Vagina (tissue), 2 donors: ENCODE measurements at regions not wholly inside any gene's neighbourhood (a gene's known extent, or its start where the extent isn't known, plus 50 kb on each side); places are given as distances from the start of the nearest gene placed in this dataset.

Experiments used
- DNase-seq, 2 donors: peaks; one replicate each; pipeline ENCODE4 v3.0.0-alpha.2; 2017; ENCODE audit errors: extremely low spot score in 2 of 2
- H3K27ac ChIP-seq: fragments of 200-600 bp; sonication (generic); one replicate; pipeline ENCODE4 v1.5.1; 2019
- H3K27me3 ChIP-seq: fragments of 200-600 bp; sonication (generic); one replicate; pipeline ENCODE4 v1.5.1; 2019
- H3K36me3 ChIP-seq, 2 donors: fragments of 200-600 bp; sonication (generic); one replicate each; pipeline ENCODE4 v1.5.1; 2017 to 2019
- H3K4me1 ChIP-seq: fragments of 200-600 bp; sonication (generic); one replicate; pipeline ENCODE4 v1.5.1; 2019
- H3K4me3 ChIP-seq, 2 donors: fragments of 200-600 bp; sonication (generic); 1 replicate in 1 of 2; 2 replicates in 1 of 2; pipeline ENCODE4 v1.5.1; 2016 to 2019
- H3K9me3 ChIP-seq: fragments of 200-600 bp; sonication (generic); one replicate; pipeline ENCODE4 v1.5.1; 2019
- CTCF ChIP-seq, 3 experiments: fragments of 450-650 bp in 2 of 3; fragments of 200-600 bp in 1 of 3; sonication (generic) in 1 of 3; IDR thresholded peaks; one replicate each; pipeline ENCODE4 v1.5.1; 2017 to 2019; ENCODE audit warnings: antibody characterized with exemption in 3 of 3, mild to moderate bottlenecking in 2 of 3, moderate library complexity in 2 of 3
- POLR2A ChIP-seq, 2 donors: fragments of 450-650 bp; IDR thresholded peaks; one replicate each; pipeline ENCODE4 v1.6.1; 2017; ENCODE audit warnings: antibody characterized with exemption in 2 of 2, mild to moderate bottlenecking in 2 of 2, moderate library complexity in 2 of 2
- POLR2AphosphoS5 ChIP-seq, 2 donors: sonication (generic); formaldehyde crosslinking; IDR thresholded peaks; one replicate each; pipeline ENCODE4 v1.9.0; 2017; ENCODE audit warnings: antibody characterized with exemption in 2 of 2, mild to moderate bottlenecking in 2 of 2, low read depth in 1 of 2; ENCODE audit not compliant: insufficient read depth in 1 of 2
- intact Hi-C: fragments of 100-400 bp; cut with DNase I; formaldehyde crosslinking; loops from one replicate; pipeline ENCODE4 v1.15.1; 2023

- H3K27me3 ChIP-seq = no peaks in the 10 kb centered on the region
- H3K36me3 ChIP-seq = no peaks in the 10 kb centered on the region
- intact Hi-C loops = no loop called here
- H3K9me3 ChIP-seq = no peaks in the 10 kb centered on the region
- H3K4me1 ChIP-seq = no peaks in the 10 kb centered on the region
- DNase-seq = no peak
- H3K4me3 ChIP-seq = no peak overlapping the region
- H3K27ac ChIP-seq = no peak overlapping the region
- no peak for TF ChIP-seq POLR2A (IDR thresholded peaks at IDR 0.05)
Observed at GRCh38 chr14:97912217-97912616, 1115.0 kb downstream of the VRK1 start.

GRCh38 chr14:97916100-97916499, 1118.9 kb downstream of the VRK1 start:
- Histone ChIP-seq H3K27me3 (no peaks in the 10 kb centered on the region), H3K36me3 (no peaks in the 10 kb centered on the region)
- DNase-seq = peak in 1 of 2 donors; percentile 34

GRCh38 chr14:97916669-97917568, 1119.7 kb downstream of the VRK1 start:
- Histone ChIP-seq H3K4me3 (no peak overlapping the region), H3K36me3 (no peaks in the 10 kb centered on the region), H3K27me3 (no peaks in the 10 kb centered on the region), H3K27ac (no peak overlapping the region), H3K4me1 (no peaks in the 10 kb centered on the region), H3K9me3 (no peaks in the 10 kb centered on the region)
- TF ChIP-seq POLR2AphosphoS5 (IDR thresholded peaks at IDR 0.05; ENCODE audit: insufficient read depth in 1 of 2, low read depth in 1 of 2) (peak in 1 of 2 donors; percentile 31), CTCF (IDR thresholded peaks at IDR 0.05) (no peak)
- peak in 1 of 2 donors; percentile 74 for DNase-seq
- intact Hi-C loops = no loop called here

More at GRCh38 chr14:97916100-97916499, 1118.9 kb downstream of the VRK1 start:
- intact Hi-C loops = no loop called here
- H3K4me1 ChIP-seq = no peaks in the 10 kb centered on the region
- H3K27ac ChIP-seq = no peak overlapping the region
- no peak overlapping the region for H3K4me3 ChIP-seq
- no peak for TF ChIP-seq POLR2A (IDR thresholded peaks at IDR 0.05)
- no peak for TF ChIP-seq POLR2AphosphoS5 (IDR thresholded peaks at IDR 0.05; ENCODE audit: insufficient read depth in 1 of 2, low read depth in 1 of 2)
- no peak for TF ChIP-seq CTCF (IDR thresholded peaks at IDR 0.05)
- no peaks in the 10 kb centered on the region for H3K9me3 ChIP-seq

- intact Hi-C loops = no loop called here
- TF ChIP-seq POLR2A (IDR thresholded peaks at IDR 0.05) (no peak), POLR2AphosphoS5 (IDR thresholded peaks at IDR 0.05; ENCODE audit: insufficient read depth in 1 of 2, low read depth in 1 of 2) (no peak), CTCF (IDR thresholded peaks at IDR 0.05) (no peak)
- peak in 1 of 2 donors; percentile 67 for DNase-seq
- Histone ChIP-seq H3K36me3 (no peaks in the 10 kb centered on the region), H3K27ac (no peak overlapping the region), H3K4me3 (no peak overlapping the region), H3K9me3 (no peaks in the 10 kb centered on the region), H3K27me3 (no peaks in the 10 kb centered on the region), H3K4me1 (no peaks in the 10 kb centered on the region)
Observed at GRCh38 chr14:97920201-97920600, 1123.0 kb downstream of the VRK1 start.

- Histone ChIP-seq H3K27me3 (no peaks in the 10 kb centered on the region), H3K27ac (no peak overlapping the region), H3K4me1 (no peaks in the 10 kb centered on the region), H3K4me3 (no peak overlapping the region), H3K9me3 (no peaks in the 10 kb centered on the region), H3K36me3 (no peaks in the 10 kb centered on the region)
- intact Hi-C loops = no loop called here
- TF ChIP-seq CTCF (IDR thresholded peaks at IDR 0.05) = no peak
- TF ChIP-seq POLR2A (IDR thresholded peaks at IDR 0.05) = no peak
- TF ChIP-seq POLR2AphosphoS5 (IDR thresholded peaks at IDR 0.05; ENCODE audit: insufficient read depth in 1 of 2, low read depth in 1 of 2) = no peak
- peak in 1 of 2 donors; percentile 32 for DNase-seq
Observed at GRCh38 chr14:97921296-97921695, 1124.1 kb downstream of the VRK1 start.
